DMS53 treated with DMSO at 0.1 percent for 48 hours (cell line): ENCODE measurements at regions not wholly inside any gene's neighbourhood (a gene's known extent, or its start where the extent isn't known, plus 50 kb on each side); places are given as distances from the start of the nearest gene placed in this dataset.
"Not testable (repeated sequence)": the region's sequence is repeated elsewhere in the genome, so short reads cannot be mapped to it uniquely, and the experiment has no call there.

ENCODE experiments used
- DNase-seq: peaks from one replicate; lab custom pipeline; 2025; ENCODE audit not compliant: unreplicated experiment; lab: John Stamatoyannopoulos, UW

- DNase-seq, result no peak
Observed at GRCh38 chr11:29187215-29187614, 829.6 kb downstream of the KCNA4 start.

GRCh38 chr11:29184939-29185890 is 831.6 kb downstream of the KCNA4 start:
- no peak for DNase-seq

GRCh38 chr11:29183301-29183700 is 833.5 kb downstream of the KCNA4 start:
- no peak for DNase-seq

GRCh38 chr11:29173660-29174062 is 843.2 kb downstream of the KCNA4 start:
- DNase-seq, result no peak

GRCh38 chr11:29171360-29171950 is 845.4 kb downstream of the KCNA4 start:
- no peak for DNase-seq

- DNase-seq, result no peak
Observed at GRCh38 chr11:29166306-29166705, 850.5 kb downstream of the KCNA4 start.

- no peak for DNase-seq
Observed at GRCh38 chr11:29163231-29163630, 853.6 kb downstream of the KCNA4 start.

GRCh38 chr11:29162491-29162890 is 854.3 kb downstream of the KCNA4 start:
- DNase-seq, result no peak

GRCh38 chr11:29161191-29161590 is 855.6 kb downstream of the KCNA4 start:
- no peak for DNase-seq

GRCh38 chr11:29159552-29160465 is 857.0 kb downstream of the KCNA4 start:
- DNase-seq, result peak; percentile 33

GRCh38 chr11:29153078-29153477 is 863.8 kb downstream of the KCNA4 start:
- no peak for DNase-seq

- DNase-seq, result not testable (repeated sequence)
Observed at GRCh38 chr11:29142573-29142972, 874.3 kb downstream of the KCNA4 start.

GRCh38 chr11:29135504-29135903 is 881.3 kb downstream of the KCNA4 start:
- DNase-seq, result no peak

GRCh38 chr11:29131055-29131454 is 885.8 kb downstream of the KCNA4 start:
- no peak for DNase-seq

- no peak for DNase-seq
Observed at GRCh38 chr11:29129844-29130243, 887.0 kb downstream of the KCNA4 start.

- DNase-seq, result no peak
Observed at GRCh38 chr11:29127461-29127860, 889.4 kb downstream of the KCNA4 start.

GRCh38 chr11:29125606-29126005 is 891.2 kb downstream of the KCNA4 start:
- DNase-seq, result no peak

GRCh38 chr11:29124470-29124869 is 892.4 kb downstream of the KCNA4 start:
- DNase-seq, result no peak

- DNase-seq, result peak; percentile 42
Observed at GRCh38 chr11:29119707-29120618, 896.9 kb downstream of the KCNA4 start.

GRCh38 chr11:29119116-29119515 is 897.7 kb downstream of the KCNA4 start:
- DNase-seq, result no peak
